Adrenal gland (tissue), 5 donors: ENCODE measurements at regions not wholly inside any gene's neighbourhood (a gene's known extent, or its start where the extent isn't known, plus 50 kb on each side); places are given as distances from the start of the nearest gene placed in this dataset.

Experiments used
- CTCF ChIP-seq, 6 experiments: fragments of 450-650 bp in 4 of 6; fragments of 200-600 bp in 2 of 6; sonication (generic) in 1 of 6; IDR thresholded peaks; 1 replicate in 5 of 6; 2 replicates in 1 of 6; pipeline versions ENCODE4 v1.5.1 to v1.8.0; 2016 to 2021; ENCODE audit warnings: antibody characterized with exemption in 6 of 6, mild to moderate bottlenecking in 2 of 6, moderate library complexity in 1 of 6
- POLR2A ChIP-seq, 2 donors: fragments of 450-650 bp; IDR thresholded peaks; one replicate each; pipeline ENCODE4 v1.6.1; 2017; ENCODE audit warnings: antibody characterized with exemption in 2 of 2, mild to moderate bottlenecking in 2 of 2, moderate library complexity in 1 of 2
- donor health status: DM: no; HTN: no; CAD: no.

- TF ChIP-seq CTCF (IDR thresholded peaks at IDR 0.05) (no peak), POLR2A (IDR thresholded peaks at IDR 0.05) (no peak)
These were observed 390.7 kb downstream of the DMAC1 start for GRCh38 chr9:7408845-7409244.
